ENCODE measurements at regions not wholly inside any gene's neighbourhood (a gene's known extent, or its start where the extent isn't known, plus 50 kb on each side); places are given as distances from the start of the nearest gene placed in this dataset.

GRCh38 chr6:155771822-155772221 lies 316.2 kb upstream of the NOX3 start:
- Histone ChIP-seq H3K9ac (ENCODE audit: low read length) (no peak overlapping the region), H4K20me1 (ENCODE audit: insufficient read depth, low read length) (no peaks in the 10 kb centered on the region), H3K36me3 (replicated peaks; ENCODE audit: low read depth, low read length) (no peaks in the 10 kb centered on the region), H3K27ac (ENCODE audit: low read length) (no peak overlapping the region), H3K4me2 (ENCODE audit: low read length) (no peak overlapping the region), H3K9me3 (ENCODE audit: insufficient read depth, low read length) (no peaks in the 10 kb centered on the region), H3K79me2 (ENCODE audit: low read length) (no peaks in the 10 kb centered on the region), H2AFZ (ENCODE audit: low read depth, low read length) (no peak overlapping the region), H3K4me1 (ENCODE audit: low read length) (no peaks in the 10 kb centered on the region), H3K27me3 (ENCODE audit: low read depth, low read length) (no peaks in the 10 kb centered on the region), H3K4me3 (ENCODE audit: low read length) (no peak overlapping the region)
- TF ChIP-seq EZH2phosphoT487 (IDR thresholded peaks at IDR 0.05; ENCODE audit: low read depth) (no peak), CTCF (IDR thresholded peaks at IDR 0.05; ENCODE audit: low read depth, low read length) (no peak)

GRCh38 chr6:155770856-155771255 lies 315.2 kb upstream of the NOX3 start:
- no peaks in the 10 kb centered on the region for H3K36me3 ChIP-seq (replicated peaks; ENCODE audit: low read depth, low read length)
- H3K9me3 ChIP-seq (ENCODE audit: insufficient read depth, low read length), result no peaks in the 10 kb centered on the region
- TF ChIP-seq CTCF (IDR thresholded peaks at IDR 0.05; ENCODE audit: low read depth, low read length) (no peak), EZH2phosphoT487 (IDR thresholded peaks at IDR 0.05; ENCODE audit: low read depth) (no peak)
- no peak overlapping the region for H3K9ac ChIP-seq (ENCODE audit: low read length)
- no peak overlapping the region for H3K4me2 ChIP-seq (ENCODE audit: low read length)
- H3K27ac ChIP-seq (ENCODE audit: low read length), result no peak overlapping the region
- H2AFZ ChIP-seq (ENCODE audit: low read depth, low read length), result no peak overlapping the region
- H3K79me2 ChIP-seq (ENCODE audit: low read length), result no peaks in the 10 kb centered on the region
- no peak overlapping the region for H3K4me3 ChIP-seq (ENCODE audit: low read length)
- no peaks in the 10 kb centered on the region for H4K20me1 ChIP-seq (ENCODE audit: insufficient read depth, low read length)
- H3K4me1 ChIP-seq (ENCODE audit: low read length), result no peaks in the 10 kb centered on the region
- H3K27me3 ChIP-seq (ENCODE audit: low read depth, low read length), result no peaks in the 10 kb centered on the region

GRCh38 chr6:155770313-155770712 lies 314.7 kb upstream of the NOX3 start:
- H3K4me2 ChIP-seq (ENCODE audit: low read length), result no peak overlapping the region
- no peak overlapping the region for H3K9ac ChIP-seq (ENCODE audit: low read length)
- H3K4me1 ChIP-seq (ENCODE audit: low read length), result no peaks in the 10 kb centered on the region
- no peaks in the 10 kb centered on the region for H3K9me3 ChIP-seq (ENCODE audit: insufficient read depth, low read length)
- H3K79me2 ChIP-seq (ENCODE audit: low read length), result no peaks in the 10 kb centered on the region
- no peaks in the 10 kb centered on the region for H3K27me3 ChIP-seq (ENCODE audit: low read depth, low read length)
- no peak overlapping the region for H2AFZ ChIP-seq (ENCODE audit: low read depth, low read length)
- H4K20me1 ChIP-seq (ENCODE audit: insufficient read depth, low read length), result no peaks in the 10 kb centered on the region
- H3K36me3 ChIP-seq (replicated peaks; ENCODE audit: low read depth, low read length), result no peaks in the 10 kb centered on the region
- TF ChIP-seq CTCF (IDR thresholded peaks at IDR 0.05; ENCODE audit: low read depth, low read length), result no peak
- no peak for TF ChIP-seq EZH2phosphoT487 (IDR thresholded peaks at IDR 0.05; ENCODE audit: low read depth)
- no peak overlapping the region for H3K4me3 ChIP-seq (ENCODE audit: low read length)
- no peak overlapping the region for H3K27ac ChIP-seq (ENCODE audit: low read length)

- H4K20me1 ChIP-seq (ENCODE audit: insufficient read depth, low read length), result no peaks in the 10 kb centered on the region
- H3K4me1 ChIP-seq (ENCODE audit: low read length), result no peaks in the 10 kb centered on the region
- H3K36me3 ChIP-seq (replicated peaks; ENCODE audit: low read depth, low read length), result no peaks in the 10 kb centered on the region
- H2AFZ ChIP-seq (ENCODE audit: low read depth, low read length), result no peak overlapping the region
- no peak overlapping the region for H3K9ac ChIP-seq (ENCODE audit: low read length)
- H3K27me3 ChIP-seq (ENCODE audit: low read depth, low read length), result no peaks in the 10 kb centered on the region
- no peak overlapping the region for H3K4me3 ChIP-seq (ENCODE audit: low read length)
- no peak overlapping the region for H3K4me2 ChIP-seq (ENCODE audit: low read length)
- H3K27ac ChIP-seq (ENCODE audit: low read length), result no peak overlapping the region
- H3K79me2 ChIP-seq (ENCODE audit: low read length), result no peaks in the 10 kb centered on the region
- no peaks in the 10 kb centered on the region for H3K9me3 ChIP-seq (ENCODE audit: insufficient read depth, low read length)
- TF ChIP-seq EZH2phosphoT487 (IDR thresholded peaks at IDR 0.05; ENCODE audit: low read depth) (no peak), CTCF (IDR thresholded peaks at IDR 0.05; ENCODE audit: low read depth, low read length) (no peak)
Measured at GRCh38 chr6:155765275-155766194, 309.9 kb upstream of the NOX3 start.
